GM19351 (cell line): ENCODE measurements at regions not wholly inside any gene's neighbourhood (a gene's known extent, or its start where the extent isn't known, plus 50 kb on each side); places are given as distances from the start of the nearest gene placed in this dataset.

Experiments used
- ATAC-seq: cut with Tn5 transposase; IDR thresholded peaks from one replicate; pipeline ENCODE4 v1.9.1; 2021; ENCODE audit warnings: mild to moderate bottlenecking, moderate library complexity; ENCODE audit not compliant: unreplicated experiment

- ATAC-seq, result no peak
Observed at GRCh38 chr20:7492257-7492656, 448.0 kb downstream of the HAO1 start.

- ATAC-seq, result no peak
Observed at GRCh38 chr20:7493311-7493710, 446.9 kb downstream of the HAO1 start.

- no peak for ATAC-seq
Observed at GRCh38 chr20:7496394-7496991, 443.8 kb downstream of the HAO1 start.

GRCh38 chr20:7497985-7498384, 442.3 kb downstream of the HAO1 start:
- ATAC-seq, result no peak

- no peak for ATAC-seq
Observed at GRCh38 chr20:7499201-7499600, 441.1 kb downstream of the HAO1 start.

GRCh38 chr20:7500231-7500663, 440.0 kb downstream of the HAO1 start:
- no peak for ATAC-seq

- ATAC-seq, result no peak
Observed at GRCh38 chr20:7503501-7503900, 436.8 kb downstream of the HAO1 start.

- no peak for ATAC-seq
Observed at GRCh38 chr20:7505152-7505834, 435.0 kb downstream of the HAO1 start.

- no peak for ATAC-seq
Observed at GRCh38 chr20:7505835-7506221, 434.4 kb downstream of the HAO1 start.

GRCh38 chr20:7516621-7517111, 423.6 kb downstream of the HAO1 start:
- ATAC-seq, result no peak

- ATAC-seq, result no peak
Observed at GRCh38 chr20:7520361-7520760, 419.9 kb downstream of the HAO1 start.

GRCh38 chr20:7523288-7523687, 417.0 kb downstream of the HAO1 start:
- no peak for ATAC-seq

- no peak for ATAC-seq
Observed at GRCh38 chr20:7540018-7540417, 400.2 kb downstream of the HAO1 start.

GRCh38 chr20:7540923-7541322, 399.3 kb downstream of the HAO1 start:
- ATAC-seq, result no peak

- no peak for ATAC-seq
Observed at GRCh38 chr20:7571101-7571500, 369.2 kb downstream of the HAO1 start.

- ATAC-seq, result no peak
Observed at GRCh38 chr20:7571521-7572055, 368.7 kb downstream of the HAO1 start.

- no peak for ATAC-seq
Observed at GRCh38 chr20:7579888-7580287, 360.4 kb downstream of the HAO1 start.

- ATAC-seq, result no peak
Observed at GRCh38 chr20:7585126-7585679, 355.1 kb downstream of the HAO1 start.

GRCh38 chr20:7586481-7586880, 353.8 kb downstream of the HAO1 start:
- no peak for ATAC-seq

- ATAC-seq, result no peak
Observed at GRCh38 chr20:7589164-7589563, 351.1 kb downstream of the HAO1 start.

- ATAC-seq, result no peak
Observed at GRCh38 chr20:7596541-7596940, 343.7 kb downstream of the HAO1 start.

GRCh38 chr20:7601431-7601830, 338.8 kb downstream of the HAO1 start:
- ATAC-seq, result no peak
